Gastrocnemius medialis (tissue), 4 donors: ENCODE measurements at regions not wholly inside any gene's neighbourhood (a gene's known extent, or its start where the extent isn't known, plus 50 kb on each side); places are given as distances from the start of the nearest gene placed in this dataset.

ENCODE experiments used
- POLR2A ChIP-seq, 2 donors: fragments of 450-650 bp; IDR thresholded peaks; one replicate each; pipeline ENCODE4 v1.6.1; 2017; ENCODE audit warnings: antibody characterized with exemption in 2 of 2, mild to moderate bottlenecking in 2 of 2, moderate library complexity in 2 of 2
- TF ChIP-seq, protein P1 (sequence below), 5 experiments: fragments of 450-650 bp in 3 of 5; fragments of 200-600 bp in 2 of 5; sonication (generic) in 2 of 5; IDR thresholded peaks in 4 of 5; conservative IDR thresholded peaks in 1 of 5; 1 replicate in 4 of 5; 2 replicates in 1 of 5; pipeline ENCODE4 v1.5.1; 2016 to 2019; ENCODE audit warnings: antibody characterized with exemption in 5 of 5, mild to moderate bottlenecking in 3 of 5, moderate library complexity in 3 of 5

DNA sequence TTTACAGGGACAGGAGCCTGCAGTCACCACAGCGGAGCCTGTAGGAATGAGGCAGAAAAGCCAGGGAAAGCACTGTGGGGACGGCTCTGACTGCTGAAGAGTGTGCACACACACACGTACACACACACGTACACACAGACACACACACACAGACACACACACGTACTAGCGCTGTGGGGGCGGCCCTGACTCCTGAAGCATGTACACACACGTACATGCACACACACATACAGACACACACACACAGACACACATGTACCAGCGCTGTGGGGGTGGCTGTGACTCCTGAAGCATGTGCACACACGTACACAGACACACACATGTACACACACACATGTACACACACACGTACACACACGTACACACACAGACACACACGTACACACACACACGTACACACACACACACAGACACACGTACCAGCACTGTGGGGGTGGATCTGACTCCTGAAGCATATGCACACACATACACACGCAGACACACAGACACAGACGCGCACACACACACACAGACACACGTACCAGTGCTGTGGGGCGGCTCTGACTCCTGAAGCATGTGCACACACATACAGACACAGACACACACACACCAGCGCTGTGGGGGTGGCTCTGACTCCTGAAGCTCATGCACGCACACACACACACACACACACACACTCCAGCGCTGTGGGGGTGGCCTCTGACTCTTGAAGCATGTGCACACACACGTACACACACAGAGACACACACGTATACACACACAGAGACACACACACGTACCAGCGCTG, 127.3 kb downstream of the DLL1 start:
- TF ChIP-seq, protein P1, sequence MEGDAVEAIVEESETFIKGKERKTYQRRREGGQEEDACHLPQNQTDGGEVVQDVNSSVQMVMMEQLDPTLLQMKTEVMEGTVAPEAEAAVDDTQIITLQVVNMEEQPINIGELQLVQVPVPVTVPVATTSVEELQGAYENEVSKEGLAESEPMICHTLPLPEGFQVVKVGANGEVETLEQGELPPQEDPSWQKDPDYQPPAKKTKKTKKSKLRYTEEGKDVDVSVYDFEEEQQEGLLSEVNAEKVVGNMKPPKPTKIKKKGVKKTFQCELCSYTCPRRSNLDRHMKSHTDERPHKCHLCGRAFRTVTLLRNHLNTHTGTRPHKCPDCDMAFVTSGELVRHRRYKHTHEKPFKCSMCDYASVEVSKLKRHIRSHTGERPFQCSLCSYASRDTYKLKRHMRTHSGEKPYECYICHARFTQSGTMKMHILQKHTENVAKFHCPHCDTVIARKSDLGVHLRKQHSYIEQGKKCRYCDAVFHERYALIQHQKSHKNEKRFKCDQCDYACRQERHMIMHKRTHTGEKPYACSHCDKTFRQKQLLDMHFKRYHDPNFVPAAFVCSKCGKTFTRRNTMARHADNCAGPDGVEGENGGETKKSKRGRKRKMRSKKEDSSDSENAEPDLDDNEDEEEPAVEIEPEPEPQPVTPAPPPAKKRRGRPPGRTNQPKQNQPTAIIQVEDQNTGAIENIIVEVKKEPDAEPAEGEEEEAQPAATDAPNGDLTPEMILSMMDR (IDR thresholded peaks at IDR 0.05 in 4 of 5, conservative IDR thresholded peaks at IDR 0.05 in 1 of 5), result no peak
- TF ChIP-seq POLR2A (IDR thresholded peaks at IDR 0.05), result no peak
